Medulla oblongata (tissue), 1 donor: ENCODE measurements at regions not wholly inside any gene's neighbourhood (a gene's known extent, or its start where the extent isn't known, plus 50 kb on each side); places are given as distances from the start of the nearest gene placed in this dataset.

Experiments used
- DNase-seq: peaks from one replicate; pipeline ENCODE4 v3.0.0-alpha.2; 2015; ENCODE audit errors: extremely low spot score

DNA sequence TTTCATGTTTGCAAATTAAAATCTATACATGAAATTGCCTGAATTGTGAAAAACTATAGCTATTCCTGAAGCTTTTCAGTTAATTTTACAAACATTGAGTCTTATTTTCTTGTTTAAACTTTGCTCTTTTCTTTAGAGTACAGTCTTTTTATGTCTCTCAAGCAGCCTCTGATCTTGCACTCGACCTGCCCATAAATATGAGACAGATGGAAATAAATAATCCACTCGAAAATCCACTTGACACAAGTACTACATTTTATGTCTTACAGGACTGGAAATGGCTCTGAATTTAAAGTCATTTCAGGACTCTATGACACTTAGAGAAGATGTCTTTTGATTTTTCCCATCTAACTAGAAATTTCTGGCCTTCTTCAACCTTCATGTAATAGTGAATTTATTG lies 283.8 kb downstream of the USP25 start:
- DNase-seq, result no peak

DNA sequence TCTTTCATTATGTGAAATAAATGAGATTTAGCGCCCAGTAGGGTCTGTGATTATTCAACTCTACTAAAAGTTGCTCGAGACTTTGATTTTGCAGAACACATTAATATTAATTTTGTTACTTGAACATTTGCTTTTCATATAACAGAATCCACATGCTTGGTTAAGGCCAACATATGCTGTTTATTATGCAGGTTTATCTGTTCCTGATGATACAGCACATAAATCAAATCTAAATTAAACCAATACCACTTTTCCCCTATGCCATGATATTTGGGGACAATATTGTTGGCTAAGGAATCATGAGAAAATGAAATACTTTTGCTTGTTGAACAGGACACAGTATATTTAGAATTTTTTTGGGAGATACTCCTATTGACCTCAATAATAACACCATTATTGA lies 291.1 kb downstream of the USP25 start:
- DNase-seq, result no peak

GRCh38 chr21:16022116-16022515 lies 292.3 kb downstream of the USP25 start:
- no peak for DNase-seq

- DNase-seq, result no peak
These were observed 293.1 kb downstream of the USP25 start for GRCh38 chr21:16022921-16023320.

DNA sequence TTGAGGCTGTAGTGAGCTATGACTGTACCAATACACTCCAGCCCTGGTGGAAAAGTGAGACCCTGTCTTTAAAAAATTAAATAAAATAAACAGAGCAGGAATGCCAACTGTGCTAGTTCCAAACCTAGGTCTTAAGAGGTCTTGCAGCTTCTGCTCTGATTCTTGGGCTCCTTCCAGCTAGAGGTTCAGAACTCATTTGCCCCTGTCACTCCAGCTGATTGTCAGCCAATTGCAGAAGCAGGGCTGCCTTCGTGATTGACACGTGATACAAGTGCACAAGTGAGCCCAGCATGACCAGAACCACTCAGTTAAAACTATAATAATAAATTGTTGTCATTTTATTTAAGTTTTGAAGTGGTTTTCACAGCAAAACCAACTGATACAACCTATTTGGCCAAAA lies 298.4 kb downstream of the USP25 start:
- DNase-seq, result no peak

DNA sequence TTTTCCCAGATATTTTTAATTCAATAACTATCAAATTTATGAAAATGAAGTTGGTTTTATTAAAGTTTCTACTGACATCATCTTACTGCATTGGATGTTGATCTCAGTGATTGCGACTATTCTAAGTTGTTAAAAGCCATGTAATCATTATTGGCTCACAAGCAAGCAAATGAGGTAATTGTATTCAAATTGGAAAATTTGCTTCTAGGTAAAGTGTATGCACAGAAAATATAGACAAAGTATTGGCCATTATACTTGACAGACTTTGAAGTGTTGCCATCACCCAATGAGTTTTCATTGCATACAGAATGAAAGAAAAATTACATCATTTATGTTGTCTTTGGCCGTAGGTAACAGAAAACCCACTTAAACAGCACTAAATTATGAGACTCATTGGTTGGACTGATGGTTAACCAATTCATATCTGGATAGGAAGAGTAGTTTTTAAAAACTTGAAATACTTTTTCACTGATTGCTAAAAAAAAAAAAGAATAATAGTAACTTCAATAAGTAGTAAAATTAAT lies 299.2 kb downstream of the USP25 start:
- DNase-seq, result no peak

GRCh38 chr21:16033193-16033592 lies 303.4 kb downstream of the USP25 start:
- no peak for DNase-seq

- DNase-seq, result no peak
These were observed 304.8 kb downstream of the USP25 start for GRCh38 chr21:16034446-16035190.

GRCh38 chr21:16037421-16037955 lies 307.7 kb downstream of the USP25 start:
- DNase-seq, result no peak

GRCh38 chr21:16040601-16041000 lies 310.8 kb downstream of the USP25 start:
- no peak for DNase-seq

GRCh38 chr21:16044676-16045075 lies 314.9 kb downstream of the USP25 start:
- no peak for DNase-seq

DNA sequence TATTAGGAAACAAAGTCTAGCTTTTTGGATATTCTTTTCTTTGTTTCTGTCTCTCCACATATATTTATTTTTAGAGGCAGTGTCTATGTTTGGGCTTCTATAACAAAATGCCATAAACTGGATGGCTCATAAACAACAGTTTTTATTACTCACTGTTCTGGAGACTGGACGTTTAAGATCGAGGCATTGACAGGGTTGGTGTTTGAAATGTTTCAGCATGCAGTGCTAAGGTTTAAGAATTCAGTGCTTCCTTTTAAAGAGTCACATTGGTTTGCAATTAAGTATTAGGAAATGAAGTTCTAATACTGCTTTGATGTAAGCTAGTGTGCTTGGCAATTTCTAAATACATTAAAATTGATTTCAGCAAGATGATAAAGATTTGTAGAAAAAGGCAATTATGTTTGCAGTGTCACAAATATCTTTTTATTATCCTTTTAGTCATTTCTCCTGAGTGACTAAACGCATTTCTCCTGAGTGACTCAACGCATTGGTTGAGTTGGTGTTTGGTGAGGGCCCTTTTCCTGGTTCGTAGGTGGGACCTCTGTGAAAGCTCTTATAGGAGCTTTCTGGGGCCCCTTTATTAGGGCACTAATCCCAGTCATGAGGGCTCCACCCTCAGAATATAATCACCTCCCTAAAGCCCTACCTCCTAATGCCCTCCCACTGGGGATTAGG lies 317.0 kb downstream of the USP25 start:
- DNase-seq, result no peak

- DNase-seq, result no peak
These were observed 318.1 kb downstream of the USP25 start for GRCh38 chr21:16047904-16048303.

GRCh38 chr21:16055014-16055413 lies 325.2 kb downstream of the USP25 start:
- no peak for DNase-seq

DNA sequence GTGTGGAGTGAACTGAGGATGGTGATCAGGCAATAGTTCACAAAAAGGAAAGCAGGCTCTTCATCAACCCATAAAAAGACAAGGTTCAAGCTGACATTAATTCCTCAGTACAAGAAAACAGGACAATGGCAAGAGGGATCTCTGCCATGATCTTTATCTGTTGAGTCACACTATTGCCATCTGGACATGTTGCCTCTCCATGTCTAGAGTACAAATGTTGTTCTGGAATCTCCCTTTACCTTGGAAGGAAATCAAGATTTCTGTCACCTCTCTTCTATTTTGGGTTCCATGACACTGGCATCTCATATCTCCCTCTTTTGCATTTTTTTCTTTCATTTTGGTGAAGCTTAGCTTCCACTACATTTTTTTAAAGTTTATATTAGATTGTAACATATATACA lies 329.1 kb downstream of the USP25 start:
- no peak for DNase-seq

DNA sequence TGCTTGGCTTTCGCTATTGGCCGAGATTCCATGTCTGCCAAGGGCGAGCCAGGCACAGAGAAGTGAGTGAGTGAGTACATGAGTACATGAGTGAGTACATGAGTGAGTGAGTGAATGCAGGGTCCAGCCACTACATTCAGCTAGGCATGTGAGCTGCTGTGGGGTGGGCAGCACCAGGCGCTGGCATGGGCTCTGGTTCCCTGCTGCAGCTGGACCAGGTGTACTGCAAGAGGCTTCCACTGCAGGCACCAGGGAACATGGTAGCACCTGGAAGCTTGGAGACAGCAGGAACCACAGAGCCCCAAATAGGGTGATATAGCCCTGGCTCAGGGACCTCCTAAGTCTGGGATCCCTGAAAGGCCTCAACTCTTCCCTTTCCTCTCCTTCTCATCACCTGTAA lies 330.2 kb downstream of the USP25 start:
- no peak for DNase-seq

DNA sequence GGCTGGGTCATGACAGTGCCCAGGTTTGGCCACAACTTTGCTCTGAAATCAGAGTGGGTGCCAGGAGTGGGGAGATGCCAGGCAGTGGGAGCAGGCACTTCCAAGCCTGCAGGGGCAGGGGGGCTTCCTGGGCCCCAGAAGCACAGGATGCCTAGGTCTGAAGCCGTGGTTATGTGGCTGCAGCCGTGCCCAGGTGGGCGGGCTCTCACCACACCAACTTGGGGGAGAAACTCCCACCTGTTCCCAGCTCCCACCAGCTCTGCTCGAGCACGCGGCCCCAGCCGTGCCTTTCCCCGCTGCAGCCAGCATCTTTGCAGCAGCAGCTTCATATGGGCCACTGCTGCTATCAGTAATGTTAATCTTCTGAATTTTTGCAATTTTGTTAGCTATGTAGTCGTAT lies 331.4 kb downstream of the USP25 start:
- DNase-seq, result no peak

DNA sequence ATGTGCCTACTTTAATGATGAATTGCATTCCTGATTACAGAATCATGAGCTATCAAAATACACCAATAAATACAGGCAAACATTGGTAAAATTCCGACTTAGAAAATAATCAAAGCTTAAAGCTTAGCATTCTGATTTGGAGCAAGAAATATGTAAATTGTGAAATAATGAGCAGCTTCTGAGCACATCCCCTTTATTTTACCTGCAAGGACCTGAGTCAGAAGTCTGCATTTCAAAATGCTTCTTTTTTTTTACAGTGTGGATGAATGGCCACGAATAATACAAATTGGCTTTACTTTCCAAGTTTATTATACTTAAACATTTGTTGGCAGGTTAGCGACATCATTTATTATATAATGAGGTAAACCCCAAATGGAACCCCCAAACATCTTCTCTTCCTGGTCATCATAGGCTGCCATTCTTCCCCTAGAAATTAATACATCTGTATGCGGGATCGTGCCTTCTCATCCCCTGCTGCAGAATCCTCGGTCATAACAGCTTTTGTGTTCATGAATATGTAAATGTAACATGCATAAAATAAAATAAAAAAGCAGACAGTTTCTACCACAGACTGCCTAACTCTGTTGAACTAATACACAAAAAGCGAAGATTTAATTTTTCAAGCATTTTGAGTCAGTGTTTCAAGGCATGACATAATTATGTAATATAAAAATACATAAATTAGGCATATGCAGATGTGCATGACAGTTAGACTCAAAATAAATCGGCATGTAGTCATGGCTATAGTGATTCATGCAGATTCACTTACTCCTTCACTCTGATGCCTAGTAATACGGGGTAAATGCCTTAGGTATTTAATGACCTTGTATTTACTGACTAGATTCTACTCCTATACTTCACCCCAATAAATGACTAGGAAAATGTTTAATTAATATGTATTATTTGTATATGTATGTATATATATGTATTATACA lies 339.7 kb downstream of the USP25 start:
- peak; percentile 19 for DNase-seq

DNA sequence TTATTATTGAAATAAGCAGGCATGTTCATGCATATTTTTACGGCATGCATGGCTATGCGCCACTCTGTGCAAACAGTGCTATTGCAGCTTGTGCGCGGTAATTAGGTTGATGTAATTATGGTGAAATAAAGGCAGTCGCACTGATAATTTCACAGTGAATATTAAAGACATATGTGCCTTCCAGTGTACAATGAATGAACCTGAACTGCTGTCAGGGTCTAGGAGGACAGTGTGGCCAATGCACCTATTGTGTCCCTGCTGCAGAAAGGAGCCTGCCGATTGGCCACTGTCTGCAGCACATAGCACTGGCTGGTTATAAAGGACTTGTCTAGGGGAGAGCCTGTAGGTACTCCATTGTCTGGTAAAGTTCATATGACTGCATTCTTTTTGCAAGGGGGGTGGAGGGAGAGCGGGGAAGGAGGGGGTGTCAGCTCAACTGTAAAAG lies 340.4 kb downstream of the USP25 start:
- peak; percentile 72 for DNase-seq

GRCh38 chr21:16071092-16071491 lies 341.3 kb downstream of the USP25 start:
- peak; percentile 92 for DNase-seq

DNA sequence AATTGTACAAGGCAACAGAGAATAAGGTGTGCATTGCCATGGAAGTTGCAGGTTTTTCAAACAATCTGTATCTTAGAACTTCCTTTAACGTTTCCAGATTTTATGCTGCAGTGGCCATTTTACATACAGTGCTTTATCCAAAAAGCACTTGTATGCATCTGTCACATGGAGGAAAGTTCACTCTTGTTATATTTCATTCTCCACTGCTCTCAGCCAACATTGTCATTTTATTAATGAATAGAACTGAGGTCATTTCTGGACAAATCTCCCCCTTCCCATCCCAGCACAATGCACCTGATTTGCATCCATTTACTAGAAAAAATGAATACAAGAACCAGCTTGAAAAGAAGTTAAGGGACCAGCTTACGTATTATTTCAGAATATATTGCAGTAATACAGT lies 342.0 kb downstream of the USP25 start:
- peak; percentile 67 for DNase-seq

GRCh38 chr21:16072221-16072620 lies 342.4 kb downstream of the USP25 start:
- DNase-seq, result peak; percentile 52
